ENCODE measurements at regions not wholly inside any gene's neighbourhood (a gene's known extent, or its start where the extent isn't known, plus 50 kb on each side); places are given as distances from the start of the nearest gene placed in this dataset.

DNA sequence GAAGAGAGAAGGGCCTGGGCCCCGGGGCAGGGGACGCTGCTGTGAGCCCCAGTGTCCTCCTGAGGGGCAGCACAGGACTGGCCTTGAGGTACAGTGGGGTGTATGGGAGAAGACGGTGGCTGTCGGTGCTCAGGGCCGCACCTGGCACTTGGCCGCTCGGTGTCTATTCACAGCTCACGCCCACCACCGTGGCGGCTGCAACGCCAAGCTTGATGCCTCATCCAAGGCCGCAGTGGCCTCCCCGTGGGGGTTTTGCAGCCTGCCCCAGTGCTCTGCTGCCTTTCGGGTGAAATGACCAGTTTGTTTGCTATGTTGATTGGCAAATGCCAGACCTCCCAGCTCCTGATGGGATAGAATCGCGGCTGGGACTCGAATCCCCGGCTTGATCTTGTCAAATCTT lies 79.5 kb upstream of the SLCO4A1 start:
- no peak for DNase-seq (ENCODE audit: low spot score)

DNA sequence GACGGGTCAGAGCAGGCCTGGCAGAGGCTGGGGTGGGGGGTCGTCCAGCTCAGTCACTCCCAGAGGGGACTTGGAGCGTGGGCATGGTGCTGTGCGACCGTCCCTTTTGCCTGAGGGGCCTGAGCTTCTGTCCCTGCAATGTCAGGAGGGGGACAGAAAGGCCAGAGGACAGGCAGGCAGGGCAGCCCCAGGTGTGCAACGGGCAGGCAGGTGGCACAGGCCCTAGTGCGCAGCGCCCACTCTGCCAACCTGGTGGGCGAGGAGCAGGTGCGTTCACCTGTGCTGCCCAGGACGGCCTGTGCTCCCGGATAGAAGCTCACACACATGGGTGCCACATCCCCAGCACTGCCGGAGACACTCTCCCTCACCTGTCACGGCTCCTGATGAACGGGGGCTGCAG lies 78.7 kb upstream of the SLCO4A1 start:
- DNase-seq (ENCODE audit: low spot score): no peak

DNA sequence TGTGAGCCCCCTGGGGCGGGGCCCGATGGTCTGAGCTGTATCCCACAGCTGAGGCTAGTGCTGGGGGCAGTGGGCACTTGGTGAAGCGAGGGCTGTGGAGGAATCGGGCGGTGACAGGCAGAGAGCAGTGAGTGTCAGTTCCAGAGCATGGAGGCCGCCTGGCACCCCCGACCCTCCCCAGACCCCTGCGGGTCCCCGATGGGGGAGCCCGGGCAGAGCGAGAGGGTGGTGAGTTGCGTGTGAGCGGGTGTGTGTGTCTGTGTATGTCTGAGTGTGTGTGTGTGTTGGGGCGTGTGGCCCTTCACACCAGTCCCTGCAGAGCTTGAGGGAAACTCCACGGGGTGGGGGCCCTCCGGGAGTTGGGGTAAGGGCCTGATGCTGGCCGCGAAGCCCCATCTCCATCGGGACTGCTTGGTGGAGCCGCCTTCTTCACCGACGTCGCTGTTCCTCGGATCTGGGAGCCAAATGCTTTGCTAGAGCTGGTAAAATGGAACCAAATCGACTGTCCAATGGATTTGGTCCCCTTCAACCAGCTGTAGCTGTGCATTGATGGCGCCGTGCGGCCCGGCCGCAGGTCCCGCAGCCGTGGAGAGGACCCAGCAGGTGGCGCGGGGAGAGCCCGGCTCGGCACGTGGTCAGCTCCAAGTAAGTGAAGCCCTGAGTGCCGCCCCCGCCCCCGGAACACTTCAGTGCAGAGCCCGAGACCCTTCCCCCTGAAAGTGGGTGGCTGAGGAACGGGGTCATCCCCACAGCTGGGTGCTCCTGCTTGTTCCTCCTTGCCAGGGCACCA lies 77.7 kb upstream of the SLCO4A1 start:
- no peak for DNase-seq (ENCODE audit: low spot score)

DNA sequence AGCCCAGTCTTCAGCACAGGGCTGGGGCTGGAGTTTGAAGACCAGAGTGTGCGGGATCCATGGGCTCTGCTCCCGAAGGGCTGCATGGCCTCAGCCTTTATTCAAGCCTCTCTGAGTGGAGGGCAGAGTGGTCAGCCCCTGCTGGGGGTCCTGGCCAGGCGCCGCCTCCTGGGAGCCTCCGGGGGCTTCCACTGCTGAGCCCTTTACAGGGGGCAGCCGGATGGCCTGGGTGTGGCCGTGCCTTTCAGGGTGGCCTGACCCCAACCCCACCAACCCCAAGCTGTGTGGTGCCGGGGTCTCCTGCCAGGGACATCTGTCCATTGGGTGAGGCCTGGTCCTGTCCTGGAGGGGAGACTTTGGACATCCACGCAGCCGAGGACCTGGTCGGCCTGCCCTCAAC lies 76.0 kb upstream of the SLCO4A1 start:
- DNase-seq (ENCODE audit: low spot score): no peak

DNA sequence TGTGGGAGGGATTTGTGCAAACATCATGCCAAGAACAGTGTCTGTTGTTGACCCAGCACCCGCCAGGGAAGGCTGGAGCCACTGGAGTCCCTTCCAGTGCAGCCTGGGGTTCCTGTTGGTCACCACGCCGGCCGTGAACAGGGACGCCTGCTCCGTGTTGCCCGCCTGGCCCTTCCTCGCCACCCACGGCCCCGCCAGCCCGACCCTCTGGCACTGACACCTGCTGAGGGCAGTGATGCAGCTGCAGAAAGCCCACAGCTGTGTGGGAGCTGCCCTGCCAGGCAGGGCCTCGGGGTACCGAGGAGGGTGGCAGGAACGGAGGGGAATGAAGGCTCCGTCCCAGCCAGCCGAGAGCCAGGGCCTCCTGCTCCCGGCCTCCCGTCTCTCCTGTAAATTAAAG lies 75.5 kb upstream of the SLCO4A1 start:
- DNase-seq (ENCODE audit: low spot score): no peak

DNA sequence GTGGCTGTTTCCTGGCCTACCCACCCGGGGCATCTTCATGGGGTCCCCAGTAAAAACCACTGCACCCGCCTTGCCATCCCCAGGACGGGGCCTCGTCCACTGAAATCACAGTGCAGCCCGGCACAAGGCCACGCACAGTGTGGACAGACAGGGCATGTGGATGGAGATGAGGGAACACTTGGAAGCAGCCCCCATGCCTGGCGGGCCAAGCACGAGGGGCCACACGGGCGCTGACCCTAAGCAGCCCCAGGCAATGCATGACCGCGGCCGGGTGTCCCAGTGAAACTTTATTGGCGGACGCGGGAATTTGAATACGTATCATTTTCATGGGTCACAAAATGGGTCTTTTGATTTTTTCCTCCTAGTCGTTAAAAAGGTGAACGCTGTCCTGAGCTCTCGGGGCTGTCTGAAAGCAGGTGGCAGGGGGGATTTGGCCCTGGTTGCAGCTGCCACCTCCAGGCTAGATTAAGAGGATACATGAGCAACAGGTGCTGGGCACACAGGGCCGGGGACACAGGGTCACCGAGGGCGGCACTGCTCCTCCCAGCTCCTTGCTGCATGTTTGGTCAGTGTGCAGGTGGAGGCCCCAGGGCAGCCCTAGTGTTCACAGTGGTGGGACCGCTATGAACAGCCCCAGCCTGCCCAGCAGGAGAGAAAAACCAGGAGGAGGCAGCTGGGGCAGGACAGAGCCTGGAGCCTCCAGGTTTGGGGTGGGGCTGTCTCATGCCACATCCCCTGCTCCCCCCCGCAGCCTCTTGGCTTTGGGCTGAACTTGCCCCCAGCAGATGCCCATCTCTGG lies 74.9 kb upstream of the SLCO4A1 start:
- no peak for DNase-seq (ENCODE audit: low spot score)

DNA sequence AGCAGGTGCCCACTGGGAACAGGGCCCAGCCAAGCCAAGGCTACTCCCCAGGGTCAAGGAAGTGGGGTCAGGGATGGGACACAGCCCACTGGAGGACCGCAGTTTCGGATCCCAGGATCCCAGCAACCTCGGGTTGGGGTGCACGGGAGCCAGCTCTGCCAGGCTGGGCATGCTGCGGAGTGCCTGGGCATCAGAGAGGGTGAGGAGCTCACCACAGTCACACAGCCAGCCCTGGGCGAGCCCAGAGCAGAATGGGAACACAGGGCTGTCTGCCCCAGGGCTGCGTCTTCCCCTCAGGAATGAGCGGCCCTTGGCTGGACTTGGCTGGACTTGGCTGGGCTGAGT lies 74.3 kb upstream of the SLCO4A1 start:
- DNase-seq (ENCODE audit: low spot score): no peak

DNA sequence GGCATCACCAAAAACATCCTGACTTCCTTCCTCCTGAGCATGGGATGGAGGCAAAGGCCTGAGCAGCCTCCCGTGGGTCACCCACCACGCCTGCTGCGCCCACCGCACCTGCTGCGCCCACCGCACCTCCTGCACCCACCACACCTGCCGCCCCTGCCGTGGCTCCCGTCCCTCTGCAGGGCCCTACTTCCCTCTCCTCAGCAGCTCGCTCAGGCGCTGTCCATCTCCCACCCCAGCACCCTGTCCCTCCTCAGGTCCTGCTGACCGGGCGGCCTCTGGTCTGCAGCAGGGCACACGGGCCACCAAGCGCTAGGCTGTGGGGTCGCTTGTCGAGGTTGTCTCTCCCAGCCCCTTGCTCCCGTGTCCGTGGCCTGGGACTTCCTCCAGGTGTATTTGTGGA lies 72.7 kb upstream of the SLCO4A1 start:
- no peak for DNase-seq (ENCODE audit: low spot score)

DNA sequence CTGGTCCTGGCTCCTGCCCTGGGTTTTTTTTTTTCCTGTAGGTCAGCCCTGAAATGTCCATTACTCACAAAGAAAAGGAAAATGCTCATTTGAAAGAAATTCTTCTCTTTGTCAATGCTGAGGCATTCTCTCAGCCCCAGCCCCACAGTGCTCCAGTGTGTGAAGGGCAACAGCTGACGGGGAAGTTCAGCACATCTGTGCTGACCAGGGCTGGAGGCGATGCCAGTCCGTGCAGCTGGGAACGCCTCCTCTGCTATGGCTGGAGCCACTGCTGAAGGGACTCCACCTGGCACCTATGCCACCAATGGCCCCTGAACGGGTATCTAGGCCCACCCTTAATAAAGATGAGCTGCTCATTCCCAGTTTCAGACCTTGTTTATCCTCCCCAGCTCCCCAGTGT lies 71.9 kb upstream of the SLCO4A1 start:
- no peak for DNase-seq (ENCODE audit: low spot score)

DNA sequence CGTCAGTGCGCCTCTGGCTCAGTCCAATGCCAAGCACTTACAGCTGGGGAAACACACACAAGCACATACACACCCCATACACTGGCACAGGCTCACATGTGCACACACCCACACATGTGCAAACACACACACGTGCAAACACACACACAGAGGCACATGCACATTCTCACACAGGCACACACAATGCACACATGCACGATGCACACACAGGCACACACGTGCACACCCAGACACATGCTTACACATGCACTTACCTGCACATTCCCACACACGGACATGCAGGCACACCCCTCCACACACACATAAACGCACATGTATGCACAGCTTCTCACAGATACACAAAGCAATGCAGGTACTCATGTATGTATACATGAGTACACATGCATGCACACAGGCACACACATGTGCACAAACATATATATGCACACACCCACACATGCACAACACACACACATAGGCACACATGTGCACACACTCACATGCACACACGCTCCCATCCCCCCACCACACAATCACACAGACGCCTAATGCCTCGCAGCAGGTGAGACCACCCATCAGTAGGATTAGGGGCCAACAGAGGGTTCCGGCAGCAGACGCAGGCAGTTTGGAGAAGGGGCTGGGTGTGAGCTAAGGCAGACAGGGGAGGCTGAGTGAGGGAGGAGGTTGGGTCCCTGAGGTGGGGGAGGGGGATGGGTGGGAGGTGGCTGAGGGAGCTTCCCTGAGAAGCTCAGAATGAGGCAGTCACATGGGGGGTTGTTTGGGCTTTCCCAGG lies 71.2 kb upstream of the SLCO4A1 start:
- DNase-seq (ENCODE audit: low spot score): no peak

DNA sequence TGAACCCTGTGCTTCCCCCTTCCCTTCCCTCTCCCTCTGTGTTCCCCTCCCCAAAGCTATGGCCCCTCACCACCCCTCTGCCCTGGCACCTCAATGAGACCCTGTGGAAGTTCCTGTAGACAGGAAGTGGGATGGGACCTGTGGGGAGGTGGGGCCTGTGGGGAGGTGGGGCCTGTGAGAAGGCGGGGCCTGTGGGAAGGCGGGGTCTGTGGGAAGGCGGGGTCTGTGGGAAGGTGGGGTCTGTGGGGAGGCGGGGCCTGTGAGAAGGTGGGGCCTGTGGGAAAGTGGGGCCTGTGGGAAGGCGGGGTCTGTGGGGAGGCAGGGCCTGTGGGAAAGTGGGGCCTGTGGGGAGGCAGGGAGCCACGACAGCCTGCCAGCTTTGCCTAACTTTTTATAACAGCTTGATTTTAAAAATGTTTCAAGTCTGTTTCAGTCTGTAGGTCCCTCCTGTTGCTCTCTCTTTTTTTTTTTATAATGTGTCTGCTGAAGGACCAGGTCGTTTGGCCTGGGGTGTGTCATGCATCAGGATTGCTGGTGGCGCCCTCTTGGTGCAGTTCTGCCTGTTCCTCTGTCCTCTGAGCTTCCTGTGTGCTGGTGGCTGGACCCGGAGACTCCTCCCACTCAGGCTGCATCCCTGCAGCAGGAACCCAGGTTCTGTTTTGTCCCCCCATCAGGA lies 70.5 kb upstream of the SLCO4A1 start:
- DNase-seq (ENCODE audit: low spot score): no peak

DNA sequence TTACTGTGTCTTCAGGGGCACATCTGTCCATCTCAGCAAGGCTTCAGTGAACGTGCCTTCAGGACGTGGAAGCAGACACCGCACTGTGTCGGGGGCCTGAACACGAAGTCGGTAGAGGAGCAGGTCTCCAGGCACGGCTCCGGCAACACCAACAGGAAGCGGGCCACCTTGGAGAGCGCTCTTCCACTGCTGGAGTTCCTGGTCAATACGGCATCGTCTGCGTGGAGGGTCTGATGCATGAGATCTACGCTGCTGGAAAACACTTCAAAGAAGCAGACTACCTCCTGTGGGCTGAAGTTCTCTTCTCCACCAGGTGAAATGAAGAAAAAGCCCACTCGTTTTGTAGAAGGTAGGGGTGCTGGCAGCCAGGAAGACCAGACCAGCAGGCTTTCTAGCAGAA lies 69.3 kb upstream of the SLCO4A1 start:
- no peak for DNase-seq (ENCODE audit: low spot score)

DNA sequence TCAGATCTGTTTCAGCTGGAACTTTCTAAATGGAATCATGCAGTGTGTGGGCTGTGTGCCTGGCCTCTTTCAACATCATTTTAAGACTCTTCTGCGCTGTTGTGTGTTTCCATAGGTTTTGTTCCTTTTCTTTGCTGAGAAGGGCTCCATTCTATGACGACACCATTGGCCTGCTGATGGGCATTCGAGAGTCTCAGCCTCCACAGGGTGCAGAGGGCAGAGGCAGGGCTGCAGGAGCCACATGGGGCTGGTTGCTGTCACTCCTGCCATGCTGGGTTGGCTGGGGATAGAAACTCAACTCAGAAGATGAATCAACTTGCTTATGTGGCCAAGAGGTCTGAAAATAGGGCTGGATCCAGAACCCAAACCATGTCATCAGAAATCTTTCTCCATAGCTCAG lies 68.5 kb upstream of the SLCO4A1 start:
- no peak for DNase-seq (ENCODE audit: low spot score)

DNA sequence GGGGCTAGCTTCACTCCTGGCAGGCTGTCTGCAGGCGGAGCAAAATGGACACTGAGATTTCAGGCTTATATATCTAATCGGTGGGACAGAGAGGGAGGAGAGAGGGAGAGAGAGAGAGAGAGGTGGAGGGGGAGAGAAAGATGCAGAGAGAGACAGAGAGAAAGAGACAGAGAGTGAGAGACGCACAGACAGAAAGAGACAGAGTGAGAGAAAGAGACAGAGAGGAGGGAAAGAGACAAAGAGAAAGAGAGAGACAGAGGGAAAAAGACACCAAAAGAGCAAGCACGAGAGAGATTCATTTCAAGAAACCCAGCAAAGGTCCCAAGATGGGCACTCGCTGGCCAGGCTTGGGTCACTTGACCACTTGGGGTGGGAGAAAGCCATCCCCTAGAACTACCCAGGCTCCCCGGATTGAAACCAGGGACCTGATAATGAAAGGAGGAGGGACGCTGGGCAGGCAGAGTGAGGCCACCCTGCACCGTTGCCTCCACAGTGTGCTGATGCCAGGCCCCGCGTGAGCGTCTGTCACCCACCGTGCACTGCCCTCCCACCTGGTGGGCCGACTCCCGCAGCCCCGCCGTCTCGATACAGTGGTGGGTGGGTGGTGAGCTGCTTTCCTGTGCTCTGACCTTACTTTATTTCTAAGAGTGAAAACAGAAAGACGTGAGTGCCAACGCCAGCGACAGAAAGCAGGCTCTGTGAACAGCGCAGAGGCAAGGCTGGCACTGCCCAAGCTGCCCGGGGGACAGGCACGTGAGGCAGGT lies 67.9 kb upstream of the SLCO4A1 start:
- DNase-seq (ENCODE audit: low spot score): no peak

DNA sequence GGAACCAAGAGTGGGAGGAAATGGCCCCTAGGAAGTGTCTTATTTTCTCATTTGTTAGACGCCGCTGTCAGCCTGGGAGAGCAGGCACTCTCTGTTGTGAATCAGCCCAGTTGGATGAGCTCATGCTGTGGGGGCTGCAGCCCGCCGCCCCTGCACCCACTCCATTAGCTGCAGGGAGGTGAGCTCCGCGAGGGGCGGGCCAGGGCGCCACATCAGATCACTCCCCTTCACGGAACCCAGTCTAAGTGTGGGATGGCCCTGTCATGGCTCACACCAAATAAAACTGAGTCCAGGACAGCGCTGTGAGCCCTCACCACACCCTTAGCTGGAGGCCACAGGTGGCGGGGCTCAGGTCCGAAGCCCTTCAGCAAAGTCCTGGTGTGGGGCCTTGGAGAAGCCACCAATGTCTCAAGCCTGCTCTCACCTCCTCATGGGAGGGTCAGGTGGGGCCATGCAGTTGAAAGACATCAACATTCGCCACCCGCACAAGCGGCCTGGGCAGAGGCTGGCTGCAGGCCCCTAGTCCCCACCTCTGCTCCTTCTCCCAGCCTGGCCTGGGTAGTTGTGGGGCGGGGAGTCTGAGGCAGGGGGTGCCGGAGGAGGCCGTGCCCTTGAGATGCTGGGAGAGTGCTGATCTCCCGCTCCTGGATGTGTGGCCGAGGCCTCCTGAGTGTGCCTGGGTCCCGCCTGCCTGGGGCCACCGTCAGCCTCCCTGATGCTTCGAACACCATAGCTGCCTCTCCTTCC lies 66.2 kb upstream of the SLCO4A1 start:
- DNase-seq (ENCODE audit: low spot score): no peak

DNA sequence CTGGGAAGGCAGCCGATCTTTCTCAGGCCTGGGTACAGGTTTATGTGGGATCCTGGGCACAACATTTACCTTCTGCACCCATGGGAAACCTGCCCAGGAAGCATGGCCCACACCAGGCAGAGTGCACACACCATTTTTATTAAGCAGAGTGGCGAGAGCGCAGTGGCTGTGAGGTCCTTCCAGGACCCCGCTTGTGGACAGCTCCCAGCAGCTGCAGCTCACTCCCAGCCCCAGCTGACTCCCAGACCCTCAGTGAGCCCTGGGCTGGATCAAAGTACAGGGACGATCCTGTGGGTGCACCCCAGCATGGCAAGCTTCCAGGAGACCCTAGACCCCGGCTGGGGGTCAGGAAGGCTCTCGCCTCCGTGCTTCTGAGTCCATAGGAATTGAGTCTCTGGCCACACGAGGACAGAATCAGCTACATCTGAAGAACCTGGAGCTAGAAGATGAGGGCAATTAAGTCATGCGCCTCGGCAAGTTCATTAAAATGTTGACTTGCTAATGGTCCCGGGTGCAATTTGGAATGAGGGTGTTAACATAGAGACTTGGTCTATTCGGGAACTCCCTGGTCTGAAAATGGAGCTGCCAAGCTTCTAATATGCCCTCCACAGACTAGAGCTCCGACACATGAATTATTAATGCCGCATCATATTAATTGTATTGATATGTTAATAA lies 65.4 kb upstream of the SLCO4A1 start:
- DNase-seq (ENCODE audit: low spot score): no peak

DNA sequence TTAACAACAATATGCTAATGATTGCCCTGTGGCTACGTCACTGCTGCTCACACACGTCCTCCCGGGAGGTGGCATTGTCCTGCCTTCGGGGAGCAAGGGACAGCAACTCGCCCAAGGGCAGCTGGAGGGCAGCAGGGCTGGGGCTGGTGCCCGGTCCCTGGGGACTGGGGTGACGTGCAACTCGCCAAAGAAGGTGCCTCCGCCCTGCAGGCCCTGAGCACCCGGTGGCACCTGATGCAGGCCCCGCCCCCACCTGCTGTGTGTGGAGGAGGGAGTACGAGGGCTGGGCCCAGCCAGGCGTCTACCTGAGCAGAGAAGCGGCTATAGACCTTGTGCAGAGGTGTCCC lies 64.8 kb upstream of the SLCO4A1 start:
- no peak for DNase-seq (ENCODE audit: low spot score)

DNA sequence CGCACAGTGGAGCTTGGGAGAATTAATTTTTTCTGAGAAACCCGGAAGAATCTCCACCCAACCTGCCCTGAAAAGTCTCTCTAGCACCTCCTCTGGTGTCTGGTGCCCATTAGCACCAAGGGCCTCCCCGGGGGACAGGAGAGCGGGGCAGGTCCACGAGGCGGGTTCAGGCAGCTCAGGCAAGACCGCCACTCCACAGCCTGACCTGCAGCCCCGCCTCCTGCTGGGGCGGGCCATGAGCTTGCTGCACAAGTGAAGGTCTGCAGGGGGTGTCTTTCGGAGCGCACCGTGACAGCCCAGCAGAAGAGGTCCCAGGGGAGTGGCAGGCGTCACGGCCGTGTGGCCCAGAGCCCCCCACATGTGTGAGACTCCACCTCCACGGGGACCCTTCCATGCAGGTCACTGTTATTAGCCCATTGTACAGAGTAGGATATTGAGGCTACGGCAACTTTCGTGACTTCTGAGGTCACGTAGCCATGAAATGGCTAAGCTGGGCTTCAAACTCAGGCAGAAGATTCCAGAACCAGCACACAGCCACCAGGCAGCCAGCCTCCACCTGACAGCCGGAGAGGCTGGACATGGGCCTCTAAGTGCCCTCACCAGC lies 63.9 kb upstream of the SLCO4A1 start:
- DNase-seq (ENCODE audit: low spot score): no peak

DNA sequence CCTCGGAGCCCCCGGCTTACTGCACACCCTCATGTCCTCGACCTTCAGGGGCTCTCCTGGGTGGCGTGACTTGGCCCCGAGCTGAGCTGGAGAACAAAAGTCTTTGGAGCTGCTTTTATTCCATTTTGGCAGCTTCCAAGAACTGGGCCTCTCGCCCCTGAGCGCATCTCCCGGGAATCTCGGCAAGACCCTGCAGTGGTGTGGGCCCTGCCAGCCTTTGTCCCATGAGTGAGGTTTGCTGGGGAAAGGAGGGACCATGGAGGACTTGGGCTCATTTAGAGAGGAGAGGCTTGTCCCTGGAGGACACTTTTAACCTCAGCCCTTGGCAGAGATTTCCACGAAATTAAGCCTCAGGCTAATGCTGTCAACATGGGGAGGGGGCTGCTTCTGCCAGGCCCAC lies 62.3 kb upstream of the SLCO4A1 start:
- no peak for DNase-seq (ENCODE audit: low spot score)

DNA sequence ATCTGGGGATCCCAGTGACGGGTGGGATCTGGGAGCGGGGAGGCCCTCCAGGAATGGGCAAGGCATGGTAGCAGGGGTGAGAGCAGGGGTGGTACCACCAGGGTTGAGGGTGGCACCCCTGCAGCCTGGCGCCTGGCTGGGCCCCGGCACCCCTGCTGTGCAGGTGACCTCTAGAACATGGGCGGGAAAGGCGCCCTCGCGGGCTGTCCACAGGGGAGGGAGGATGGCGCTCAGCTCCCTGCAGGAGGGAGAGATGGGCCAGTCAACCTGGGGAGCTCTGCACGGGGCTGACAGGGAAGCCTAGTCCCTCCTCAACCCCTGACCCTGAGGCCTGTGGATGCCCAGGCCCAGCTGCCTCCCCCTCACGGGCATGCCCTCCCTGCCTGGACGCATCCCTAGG lies 61.6 kb upstream of the SLCO4A1 start:
- DNase-seq (ENCODE audit: low spot score): no peak

All from pons (tissue), 1 donor.